ENCODE measurements at regions not wholly inside any gene's neighbourhood (a gene's known extent, or its start where the extent isn't known, plus 50 kb on each side); places are given as distances from the start of the nearest gene placed in this dataset.

GRCh38 chr9:61674882-61675281 is 485.0 kb downstream of the SPATA31A7 start:
- TF ChIP-seq, protein P1, sequence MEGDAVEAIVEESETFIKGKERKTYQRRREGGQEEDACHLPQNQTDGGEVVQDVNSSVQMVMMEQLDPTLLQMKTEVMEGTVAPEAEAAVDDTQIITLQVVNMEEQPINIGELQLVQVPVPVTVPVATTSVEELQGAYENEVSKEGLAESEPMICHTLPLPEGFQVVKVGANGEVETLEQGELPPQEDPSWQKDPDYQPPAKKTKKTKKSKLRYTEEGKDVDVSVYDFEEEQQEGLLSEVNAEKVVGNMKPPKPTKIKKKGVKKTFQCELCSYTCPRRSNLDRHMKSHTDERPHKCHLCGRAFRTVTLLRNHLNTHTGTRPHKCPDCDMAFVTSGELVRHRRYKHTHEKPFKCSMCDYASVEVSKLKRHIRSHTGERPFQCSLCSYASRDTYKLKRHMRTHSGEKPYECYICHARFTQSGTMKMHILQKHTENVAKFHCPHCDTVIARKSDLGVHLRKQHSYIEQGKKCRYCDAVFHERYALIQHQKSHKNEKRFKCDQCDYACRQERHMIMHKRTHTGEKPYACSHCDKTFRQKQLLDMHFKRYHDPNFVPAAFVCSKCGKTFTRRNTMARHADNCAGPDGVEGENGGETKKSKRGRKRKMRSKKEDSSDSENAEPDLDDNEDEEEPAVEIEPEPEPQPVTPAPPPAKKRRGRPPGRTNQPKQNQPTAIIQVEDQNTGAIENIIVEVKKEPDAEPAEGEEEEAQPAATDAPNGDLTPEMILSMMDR (IDR thresholded peaks at IDR 0.05), result no peak
- TF ChIP-seq POLR2AphosphoS5 (IDR thresholded peaks at IDR 0.05), result no peak
